SK-N-SH treated with all-trans-retinoic acid at 6 μM for 48 hours (cell line): ENCODE measurements at regions not wholly inside any gene's neighbourhood (a gene's known extent, or its start where the extent isn't known, plus 50 kb on each side); places are given as distances from the start of the nearest gene placed in this dataset.

Experiments used
- CSRNP3 ChIP-seq: fragments of 250-450 bp; sonication (Bioruptor Pico); IDR thresholded peaks from 2 replicates; pipeline ENCODE4 v1.5.1; 2021; ENCODE audit warnings: mild to moderate bottlenecking, moderate library complexity
- ESRRG ChIP-seq: fragments of 250-450 bp; sonication (Bioruptor Pico); IDR thresholded peaks from 2 replicates; pipeline ENCODE4 v1.6.1; 2021; ENCODE audit warnings: mild to moderate bottlenecking
- OSR1 ChIP-seq: fragments of 250-450 bp; sonication (Bioruptor Pico); IDR thresholded peaks from 2 replicates; pipeline ENCODE4 v1.8.0; 2022; ENCODE audit warnings: moderate library complexity, mild to moderate bottlenecking, inconsistent platforms
- PATZ1 ChIP-seq: fragments of 250-450 bp; sonication (Bioruptor Pico); IDR thresholded peaks from 2 replicates; pipeline ENCODE4 v1.8.0; 2020; ENCODE audit warnings: mild to moderate bottlenecking, moderate library complexity, borderline replicate concordance
- RARB ChIP-seq: fragments of 250-450 bp; sonication (Bioruptor Pico); IDR thresholded peaks from 2 replicates; pipeline ENCODE4 v1.8.0; 2021; ENCODE audit warnings: mild to moderate bottlenecking, moderate library complexity
- SNAI2 ChIP-seq: fragments of 250-450 bp; sonication (Bioruptor Pico); IDR thresholded peaks from 2 replicates; pipeline ENCODE4 v1.5.0; 2020; ENCODE audit warnings: mild to moderate bottlenecking, moderate library complexity
- TSHZ2 ChIP-seq: fragments of 250-450 bp; sonication (Bioruptor Pico); IDR thresholded peaks from 2 replicates; pipeline ENCODE4 v1.5.0; 2020; ENCODE audit warnings: mild to moderate bottlenecking, moderate library complexity
- ZNF565 ChIP-seq: fragments of 450-650 bp; formaldehyde crosslinking; conservative IDR thresholded peaks from 2 replicates; pipeline ENCODE4 v1.5.0; 2020; ENCODE audit warnings: low read depth, mild to moderate bottlenecking, moderate library complexity
- ZNF8 ChIP-seq: fragments of 450-650 bp; formaldehyde crosslinking; IDR thresholded peaks from 2 replicates; pipeline ENCODE4 v1.5.0; 2020; ENCODE audit warnings: mild to moderate bottlenecking, moderate library complexity

GRCh38 chr11:15484398-15484797, 369.7 kb downstream of the INSC start:
- no peak for TF ChIP-seq RARB (CRISPR knock-in tag)
- TF ChIP-seq OSR1 (CRISPR knock-in tag) = no peak
- TF ChIP-seq ESRRG (CRISPR knock-in tag) = no peak
- no peak for TF ChIP-seq TSHZ2 (CRISPR knock-in tag)
- no peak for TF ChIP-seq ZNF565 (CRISPR knock-in tag)
- no peak for TF ChIP-seq PATZ1 (CRISPR knock-in tag)
- TF ChIP-seq ZNF8 (CRISPR knock-in tag) = no peak
- no peak for TF ChIP-seq SNAI2
- TF ChIP-seq CSRNP3 = no peak
